ENCODE measurements at regions not wholly inside any gene's neighbourhood (a gene's known extent, or its start where the extent isn't known, plus 50 kb on each side); places are given as distances from the start of the nearest gene placed in this dataset.

DNA sequence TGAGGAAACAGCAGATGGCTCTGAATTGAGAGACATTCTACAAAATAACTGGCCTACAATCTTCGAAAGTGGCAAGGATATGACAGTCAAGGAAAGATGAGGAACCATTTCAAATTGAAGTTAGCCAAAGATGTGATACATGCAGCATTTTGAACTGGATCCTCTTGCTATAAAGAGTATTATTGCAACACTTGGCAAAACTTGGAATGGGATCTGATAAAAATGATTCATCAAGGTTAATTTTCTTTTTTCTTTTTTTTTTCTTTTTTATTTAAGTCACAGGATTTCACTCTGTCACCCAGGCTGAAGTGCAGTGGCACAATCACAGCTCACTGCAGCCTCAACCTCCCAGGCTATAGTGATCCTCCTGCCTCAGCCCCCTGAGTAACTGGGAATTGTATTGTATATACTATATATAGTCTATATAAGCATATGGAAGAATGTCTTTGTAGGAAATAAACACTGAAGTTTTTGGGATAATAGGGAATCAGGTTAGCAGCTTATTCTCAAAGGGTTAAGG is 49.8 kb upstream of the GJA8 start:
- no peak for DNase-seq (ENCODE audit: low read depth)

Data from activated T-cell treated with anti-CD3 and anti-CD28 coated beads for 48 hours (primary cell).